Nephron (organoid): ENCODE measurements at regions not wholly inside any gene's neighbourhood (a gene's known extent, or its start where the extent isn't known, plus 50 kb on each side); places are given as distances from the start of the nearest gene placed in this dataset.

Source experiments
- H3K27ac Mint-ChIP-seq, 3 experiments: 2 replicates each; pipeline ENCODE4 v1.8.0; 2020; ENCODE audit warnings: mixed read lengths in 3 of 3, mild to moderate bottlenecking in 2 of 3, moderate library complexity in 1 of 3
- H3K27me3 Mint-ChIP-seq: 2 replicates; pipeline ENCODE4 v1.8.0; 2021; ENCODE audit warnings: low read depth, mild to moderate bottlenecking, moderate library complexity, mixed read lengths
- H3K36me3 Mint-ChIP-seq: 2 replicates; pipeline ENCODE4 v1.8.0; 2020; ENCODE audit warnings: low read depth, mixed read lengths
- H3K4me1 Mint-ChIP-seq: 2 replicates; pipeline ENCODE4 v1.8.0; 2020; ENCODE audit warnings: mixed read lengths
- H3K4me3 Mint-ChIP-seq, 3 experiments: 2 replicates each; pipeline ENCODE4 v1.8.0; 2020; ENCODE audit warnings: mild to moderate bottlenecking in 3 of 3, mixed read lengths in 3 of 3, moderate library complexity in 2 of 3
- H3K9me3 Mint-ChIP-seq: 2 replicates; pipeline ENCODE4 v1.8.0; 2020; ENCODE audit warnings: mixed read lengths
- CTCF ChIP-seq, 3 experiments: fragments of 200-600 bp; sonication (generic); IDR thresholded peaks; one replicate each; pipeline ENCODE4 v1.5.0; 2021; ENCODE audit warnings: antibody characterized with exemption in 3 of 3; ENCODE audit not compliant: unreplicated experiment in 3 of 3

GRCh38 chr12:97778111-97778510, 315.5 kb downstream of the RMST start:
- Mint-ChIP-seq H3K4me3 (no peak overlapping the region), H3K4me1 (no peaks in the 10 kb centered on the region), H3K36me3 (no peaks in the 10 kb centered on the region), H3K27me3 (no peaks in the 10 kb centered on the region), H3K27ac (no peak overlapping the region), H3K9me3 (peaks cover 14% of the 10 kb centered on the region)
- no peak for TF ChIP-seq CTCF (IDR thresholded peaks at IDR 0.05; ENCODE audit: unreplicated experiment in 3 of 3)

GRCh38 chr12:97781342-97781741, 318.7 kb downstream of the RMST start:
- no peak for TF ChIP-seq CTCF (IDR thresholded peaks at IDR 0.05; ENCODE audit: unreplicated experiment in 3 of 3)
- H3K27ac Mint-ChIP-seq, result no peak overlapping the region
- no peak overlapping the region for H3K4me3 Mint-ChIP-seq
- H3K4me1 Mint-ChIP-seq, result no peaks in the 10 kb centered on the region
- H3K27me3 Mint-ChIP-seq, result no peaks in the 10 kb centered on the region
- peaks cover 12% of the 10 kb centered on the region for H3K9me3 Mint-ChIP-seq
- no peaks in the 10 kb centered on the region for H3K36me3 Mint-ChIP-seq

GRCh38 chr12:97784904-97785303, 322.3 kb downstream of the RMST start:
- Mint-ChIP-seq H3K27ac (no peak overlapping the region), H3K27me3 (no peaks in the 10 kb centered on the region), H3K9me3 (no peaks in the 10 kb centered on the region), H3K4me3 (no peak overlapping the region), H3K36me3 (no peaks in the 10 kb centered on the region), H3K4me1 (no peaks in the 10 kb centered on the region)
- TF ChIP-seq CTCF (IDR thresholded peaks at IDR 0.05; ENCODE audit: unreplicated experiment in 3 of 3), result no peak

GRCh38 chr12:97790281-97790680, 327.7 kb downstream of the RMST start:
- no peaks in the 10 kb centered on the region for H3K27me3 Mint-ChIP-seq
- no peak for TF ChIP-seq CTCF (IDR thresholded peaks at IDR 0.05; ENCODE audit: unreplicated experiment in 3 of 3)
- no peaks in the 10 kb centered on the region for H3K4me1 Mint-ChIP-seq
- H3K4me3 Mint-ChIP-seq, result no peak overlapping the region
- peaks cover 15% of the 10 kb centered on the region for H3K9me3 Mint-ChIP-seq
- H3K27ac Mint-ChIP-seq, result no peak overlapping the region
- no peaks in the 10 kb centered on the region for H3K36me3 Mint-ChIP-seq

- no peak for TF ChIP-seq CTCF (IDR thresholded peaks at IDR 0.05; ENCODE audit: unreplicated experiment in 3 of 3)
- H3K4me1 Mint-ChIP-seq, result no peaks in the 10 kb centered on the region
- H3K27ac Mint-ChIP-seq, result no peak overlapping the region
- peaks cover 4% of the 10 kb centered on the region for H3K9me3 Mint-ChIP-seq
- no peaks in the 10 kb centered on the region for H3K27me3 Mint-ChIP-seq
- no peak overlapping the region for H3K4me3 Mint-ChIP-seq
- no peaks in the 10 kb centered on the region for H3K36me3 Mint-ChIP-seq
Observed at GRCh38 chr12:97797473-97797872, 334.9 kb downstream of the RMST start.

- Mint-ChIP-seq H3K4me1 (no peaks in the 10 kb centered on the region), H3K27me3 (no peaks in the 10 kb centered on the region), H3K27ac (no peak overlapping the region), H3K9me3 (no peaks in the 10 kb centered on the region), H3K36me3 (no peaks in the 10 kb centered on the region), H3K4me3 (no peak overlapping the region)
- TF ChIP-seq CTCF (IDR thresholded peaks at IDR 0.05; ENCODE audit: unreplicated experiment in 3 of 3), result no peak
Observed at GRCh38 chr12:97800561-97800960, 338.0 kb downstream of the RMST start.
